ENCODE measurements at regions not wholly inside any gene's neighbourhood (a gene's known extent, or its start where the extent isn't known, plus 50 kb on each side); places are given as distances from the start of the nearest gene placed in this dataset.
A peak's percentile ranks its signal among the peaks of the same experiment; 100 is the strongest.

GRCh38 chr10:62614389-62615157, 189.9 kb upstream of the ADO start:
- Histone ChIP-seq H3K4me3 (ENCODE audit: low read length) (no peak overlapping the region), H3K27ac (ENCODE audit: low read length) (peak overlapping the region; percentile 53), H3K9me2 (replicated peaks; ENCODE audit: low read length) (0 out of 2 replicates have a peak, but pooled peaks cover 3% of the 10 kb centered on the region), H3F3A (ENCODE audit: low read length, unreplicated experiment) (no peaks in the 10 kb centered on the region), H3K4me2 (ENCODE audit: low read length) (peak overlapping the region; percentile 9), H3K9me3 (ENCODE audit: low read length) (no peaks in the 10 kb centered on the region), H3K4me1 (ENCODE audit: insufficient read depth, low read length) (peaks cover 47% of the 10 kb centered on the region), H3K36me3 (ENCODE audit: low read depth, low read length) (no peaks in the 10 kb centered on the region), H2AFZ (ENCODE audit: low read length) (peak overlapping the region; percentile 50), H3K27me3 (ENCODE audit: low read length) (no peaks in the 10 kb centered on the region), H3K79me2 (ENCODE audit: low read length) (no peaks in the 10 kb centered on the region), H3K9ac (ENCODE audit: low read length) (no peak overlapping the region), H4K20me1 (ENCODE audit: low read length) (no peaks in the 10 kb centered on the region)
- DNase-seq = peak; percentile 99
- peak; percentile 83 for ATAC-seq
- intact Hi-C loops (cut with micrococcal nuclease) = loop anchor here (1.0 kb wide), 1 partner anchor 192 kb away; no protein-coding TSS in a partner anchor
- TF ChIP-seq EZH2phosphoT487 (IDR thresholded peaks at IDR 0.05; ENCODE audit: borderline replicate concordance, low read length) (no peak), CTCF (conservative IDR thresholded peaks at IDR 0.05; ENCODE audit: low read depth, low read length) (no peak), EZH2 (IDR thresholded peaks at IDR 0.05; ENCODE audit: low read length, unreplicated experiment) (no peak)
- no TSS peak for BruUV-seq (replicated peaks)
- POLR2A ChIA-PET (ENCODE audit: unreplicated experiment) = interaction anchor here (0.7 kb wide), 1 partner anchor 189 kb away, joined by 3 read pairs; no protein-coding TSS in a partner anchor
- CTCF ChIA-PET = interaction anchor here (0.5 to 1.0 kb wide), 3 partner anchors 78 to 203 kb away, joined by 3 to 12 read pairs (median 9); no protein-coding TSS in a partner anchor

- Histone ChIP-seq H3F3A (ENCODE audit: low read length, unreplicated experiment) (no peaks in the 10 kb centered on the region), H2AFZ (ENCODE audit: low read length) (no peak overlapping the region), H3K27ac (ENCODE audit: low read length) (no peak overlapping the region), H3K4me1 (ENCODE audit: insufficient read depth, low read length) (peaks cover 49% of the 10 kb centered on the region), H3K9me2 (replicated peaks; ENCODE audit: low read length) (0 out of 2 replicates have a peak, but pooled peaks cover 3% of the 10 kb centered on the region), H3K27me3 (ENCODE audit: low read length) (no peaks in the 10 kb centered on the region), H3K4me2 (ENCODE audit: low read length) (no peak overlapping the region), H3K79me2 (ENCODE audit: low read length) (no peaks in the 10 kb centered on the region), H3K9me3 (ENCODE audit: low read length) (no peaks in the 10 kb centered on the region), H3K4me3 (ENCODE audit: low read length) (no peak overlapping the region), H3K9ac (ENCODE audit: low read length) (no peak overlapping the region), H3K36me3 (ENCODE audit: low read depth, low read length) (no peaks in the 10 kb centered on the region), H4K20me1 (ENCODE audit: low read length) (no peaks in the 10 kb centered on the region)
- intact Hi-C loops (cut with micrococcal nuclease) = no loop called here
- no peak for DNase-seq
- TF ChIP-seq CTCF (conservative IDR thresholded peaks at IDR 0.05; ENCODE audit: low read depth, low read length) = no peak
- TF ChIP-seq EZH2 (IDR thresholded peaks at IDR 0.05; ENCODE audit: low read length, unreplicated experiment) = no peak
- TF ChIP-seq EZH2phosphoT487 (IDR thresholded peaks at IDR 0.05; ENCODE audit: borderline replicate concordance, low read length) = no peak
- ATAC-seq = no peak
- ChIA-PET POLR2A (ENCODE audit: unreplicated experiment) (interaction anchor here (0.6 kb wide), 1 partner anchor 199 kb away, joined by 3 read pairs; the partner anchor contains the start of gene EGR2), CTCF (no interaction called here)
- BruUV-seq (replicated peaks) = no TSS peak
Measured at GRCh38 chr10:62616885-62617590, 187.5 kb upstream of the ADO start.
